Endothelial cell (in vitro differentiated cells): ENCODE measurements at regions not wholly inside any gene's neighbourhood (a gene's known extent, or its start where the extent isn't known, plus 50 kb on each side); places are given as distances from the start of the nearest gene placed in this dataset.

Experiments
- DNase-seq: peaks from one replicate; pipeline ENCODE4 v3.0.0; 2021; ENCODE audit warnings: low spot score
- H3K27ac Mint-ChIP-seq: one replicate; pipeline ENCODE4 v1.8.0; 2021; ENCODE audit warnings: mixed read lengths, inconsistent platforms; ENCODE audit not compliant: unreplicated experiment
- H3K27me3 Mint-ChIP-seq: one replicate; pipeline ENCODE4 v1.8.0; 2021; ENCODE audit warnings: mild to moderate bottlenecking, moderate library complexity, mixed read lengths, inconsistent platforms; ENCODE audit not compliant: unreplicated experiment
- H3K36me3 Mint-ChIP-seq: one replicate; pipeline ENCODE4 v1.8.0; 2021; ENCODE audit warnings: mild to moderate bottlenecking, low read depth, mixed read lengths, inconsistent platforms; ENCODE audit not compliant: unreplicated experiment
- H3K4me1 Mint-ChIP-seq: one replicate; pipeline ENCODE4 v1.8.0; 2021; ENCODE audit warnings: mild to moderate bottlenecking, mixed read lengths, inconsistent platforms; ENCODE audit not compliant: unreplicated experiment
- H3K4me3 Mint-ChIP-seq: one replicate; pipeline ENCODE4 v1.8.0; 2021; ENCODE audit warnings: mild to moderate bottlenecking, mixed read lengths, inconsistent platforms; ENCODE audit not compliant: unreplicated experiment
- H3K9me3 Mint-ChIP-seq: one replicate; pipeline ENCODE4 v1.8.0; 2021; ENCODE audit warnings: mixed read lengths, inconsistent platforms; ENCODE audit not compliant: unreplicated experiment
- CTCF ChIP-seq: fragments of 200-600 bp; sonication (generic); IDR thresholded peaks from one replicate; pipeline ENCODE4 v1.5.0; 2021; ENCODE audit warnings: antibody characterized with exemption; ENCODE audit not compliant: unreplicated experiment

- DNase-seq: no peak
- TF ChIP-seq CTCF: no peak
- Mint-ChIP-seq H3K36me3 (no peaks in the 10 kb centered on the region), H3K27me3 (no peaks in the 10 kb centered on the region), H3K9me3 (no peaks in the 10 kb centered on the region), H3K4me3 (no peak overlapping the region), H3K27ac (no peak overlapping the region), H3K4me1 (no peaks in the 10 kb centered on the region)
Measured at GRCh38 chr5:57417971-57418370, 64.6 kb downstream of the ACTBL2 start.

GRCh38 chr5:57417320-57417719, 65.3 kb downstream of the ACTBL2 start:
- Mint-ChIP-seq H3K9me3 (no peaks in the 10 kb centered on the region), H3K4me3 (no peak overlapping the region), H3K4me1 (no peaks in the 10 kb centered on the region), H3K27me3 (no peaks in the 10 kb centered on the region), H3K27ac (no peak overlapping the region), H3K36me3 (no peaks in the 10 kb centered on the region)
- TF ChIP-seq CTCF: no peak
- no peak for DNase-seq

- no peak overlapping the region for H3K4me3 Mint-ChIP-seq
- no peak overlapping the region for H3K27ac Mint-ChIP-seq
- H3K27me3 Mint-ChIP-seq: no peaks in the 10 kb centered on the region
- no peaks in the 10 kb centered on the region for H3K4me1 Mint-ChIP-seq
- H3K36me3 Mint-ChIP-seq: no peaks in the 10 kb centered on the region
- DNase-seq: no peak
- TF ChIP-seq CTCF: no peak
- H3K9me3 Mint-ChIP-seq: no peaks in the 10 kb centered on the region
Measured at GRCh38 chr5:57416278-57416994, 66.2 kb downstream of the ACTBL2 start.

- Mint-ChIP-seq H3K27ac (no peak overlapping the region), H3K4me1 (no peaks in the 10 kb centered on the region), H3K36me3 (no peaks in the 10 kb centered on the region), H3K27me3 (no peaks in the 10 kb centered on the region), H3K4me3 (no peak overlapping the region), H3K9me3 (no peaks in the 10 kb centered on the region)
- TF ChIP-seq CTCF: no peak
- DNase-seq: no peak
Measured at GRCh38 chr5:57414857-57415256, 67.8 kb downstream of the ACTBL2 start.

- no peak for TF ChIP-seq CTCF
- no peak for DNase-seq
- no peak overlapping the region for H3K4me3 Mint-ChIP-seq
- H3K9me3 Mint-ChIP-seq: no peaks in the 10 kb centered on the region
- H3K27ac Mint-ChIP-seq: no peak overlapping the region
- no peaks in the 10 kb centered on the region for H3K4me1 Mint-ChIP-seq
- H3K27me3 Mint-ChIP-seq: no peaks in the 10 kb centered on the region
- H3K36me3 Mint-ChIP-seq: no peaks in the 10 kb centered on the region
Measured at GRCh38 chr5:57414191-57414590, 68.4 kb downstream of the ACTBL2 start.
